IMR-90 (cell line): ENCODE measurements at regions not wholly inside any gene's neighbourhood (a gene's known extent, or its start where the extent isn't known, plus 50 kb on each side); places are given as distances from the start of the nearest gene placed in this dataset.

ENCODE experiments used
- ATAC-seq: fragments of 200-7000 bp; cut with Tn5 transposase; 2 replicates; pipeline ENCODE4 v1.9.1; 2020; ENCODE audit warnings: low read depth, mild to moderate bottlenecking, moderate library complexity
- BruUV-seq: library from RNA; stranded (reverse); fragments of 400-500 nt; replicated peaks from 2 replicates; lab custom pipeline; 2021; lab: Mats Ljungman, UMichigan
- CTCF ChIA-PET: fragments of 300-600 bp; formaldehyde crosslinking; extraction: SDS; loops from one replicate; lab custom pipeline; 2021; ENCODE audit warnings: antibody characterized with exemption; lab: Yijun Ruan, JAX
- POLR2A ChIA-PET: fragments of 300-600 bp; sonication (Branson Sonifier 250); formaldehyde crosslinking; loops from one replicate; lab custom pipeline; 2022; ENCODE audit warnings: antibody characterized with exemption; ENCODE audit not compliant: unreplicated experiment; lab: Charles Lee
- DNase-seq: peaks from one replicate; pipeline ENCODE4 v3.0.0; 2013
- H2AFZ ChIP-seq: replicated peaks from 2 replicates; pipeline ENCODE3; 2013; ENCODE audit warnings: low read length, mild to moderate bottlenecking; ENCODE audit not compliant: poor library complexity
- H2AK5ac ChIP-seq: 2 replicates; pipeline ENCODE4 v1.6.1; 2013; ENCODE audit warnings: low read depth, low read length, inconsistent platforms
- H2AK9ac ChIP-seq: replicated peaks from 2 replicates; pipeline ENCODE3; 2013; ENCODE audit warnings: mild to moderate bottlenecking, low read depth, low read length, moderate library complexity; ENCODE audit not compliant: poor library complexity
- H2BK120ac ChIP-seq: 2 replicates; pipeline ENCODE4 v1.6.1; 2013; ENCODE audit warnings: low read depth, low read length, inconsistent platforms
- H2BK15ac ChIP-seq: 3 replicates; pipeline ENCODE4 v1.6.1; 2013; ENCODE audit warnings: low read depth, low read length, inconsistent platforms
- H2BK20ac ChIP-seq: 2 replicates; pipeline ENCODE4 v1.6.1; 2013; ENCODE audit warnings: low read depth, mild to moderate bottlenecking, inconsistent platforms, low read length, moderate library complexity
- H2BK5ac ChIP-seq: 2 replicates; pipeline ENCODE4 v1.6.1; 2013; ENCODE audit warnings: mild to moderate bottlenecking, low read depth, low read length, inconsistent platforms; ENCODE audit not compliant: poor library complexity, severe bottlenecking
- H3K14ac ChIP-seq: replicated peaks from 2 replicates; pipeline ENCODE4 v1.6.1; 2013; ENCODE audit warnings: low read depth, low read length, inconsistent platforms
- H3K18ac ChIP-seq: 2 replicates; pipeline ENCODE4 v1.6.1; 2013; ENCODE audit warnings: low read depth, low read length, control low read depth
- H3K23ac ChIP-seq: 2 replicates; pipeline ENCODE4 v1.6.1; 2013; ENCODE audit warnings: low read depth, low read length, inconsistent platforms
- H3K27ac ChIP-seq: 2 replicates; pipeline ENCODE4 v1.5.1; 2013; ENCODE audit warnings: mild to moderate bottlenecking, control low read depth, low read length; ENCODE audit not compliant: insufficient read depth
- H3K27me3 ChIP-seq: 2 replicates; pipeline ENCODE4 v1.6.1; 2013; ENCODE audit warnings: low read length; ENCODE audit not compliant: control insufficient read depth, insufficient read depth
- H3K36me3 ChIP-seq: 2 replicates; pipeline ENCODE4 v1.6.1; 2013; ENCODE audit warnings: low read length, mixed read lengths; ENCODE audit not compliant: control insufficient read depth, insufficient read depth
- H3K4ac ChIP-seq: 2 replicates; pipeline ENCODE4 v1.6.1; 2013; ENCODE audit warnings: low read depth, low read length, inconsistent platforms
- H3K4me1 ChIP-seq: 2 replicates; pipeline ENCODE4 v1.6.1; 2013; ENCODE audit warnings: low read length, mixed read lengths; ENCODE audit not compliant: control insufficient read depth, insufficient read depth
- H3K4me2 ChIP-seq: 2 replicates; pipeline ENCODE4 v1.6.1; 2013; ENCODE audit warnings: low read depth, mild to moderate bottlenecking, control low read depth, low read length, moderate library complexity
- H3K4me3 ChIP-seq: 2 replicates; pipeline ENCODE4 v1.5.1; 2013; ENCODE audit warnings: low read depth, mild to moderate bottlenecking, control low read depth, low read length, moderate library complexity; ENCODE audit not compliant: insufficient read depth
- H3K56ac ChIP-seq: 2 replicates; pipeline ENCODE4 v1.6.1; 2013; ENCODE audit warnings: low read length, inconsistent platforms; ENCODE audit not compliant: insufficient read depth; ENCODE audit errors: extremely low read depth
- H3K79me1 ChIP-seq, 2 experiments: 2 replicates each; pipeline ENCODE4 v1.6.1; 2013; ENCODE audit warnings: low read length in 2 of 2, inconsistent platforms in 1 of 2, low read depth in 1 of 2
- H3K9ac ChIP-seq: 2 replicates; pipeline ENCODE4 v1.6.1; 2013; ENCODE audit warnings: low read depth, low read length, control low read depth
- H3K9me1 ChIP-seq: 2 replicates; pipeline ENCODE4 v1.6.1; 2013; ENCODE audit warnings: low read length, inconsistent platforms; ENCODE audit not compliant: insufficient read depth
- H3K9me3 ChIP-seq: 2 replicates; pipeline ENCODE4 v1.6.1; 2013; ENCODE audit warnings: low read length; ENCODE audit not compliant: control insufficient read depth, insufficient read depth
- H4K20me1 ChIP-seq: 2 replicates; pipeline ENCODE4 v1.6.1; 2013; ENCODE audit warnings: low read length, inconsistent platforms; ENCODE audit not compliant: insufficient read depth
- H4K5ac ChIP-seq: 2 replicates; pipeline ENCODE4 v1.6.1; 2013; ENCODE audit warnings: mild to moderate bottlenecking, low read depth, low read length, control low read depth
- H4K8ac ChIP-seq, 2 experiments: 2 replicates each; pipeline ENCODE4 v1.6.1; 2013; ENCODE audit warnings: low read depth in 2 of 2, low read length in 2 of 2, control low read depth in 1 of 2, inconsistent platforms in 1 of 2
- H4K91ac ChIP-seq: 2 replicates; pipeline ENCODE4 v1.6.1; 2013; ENCODE audit warnings: low read depth, low read length, inconsistent platforms; ENCODE audit not compliant: insufficient read depth
- CTCF ChIP-seq: conservative IDR thresholded peaks from 2 replicates; pipeline ENCODE4 v1.5.1; 2012; ENCODE audit warnings: mild to moderate bottlenecking, low read depth, low read length, improper control_type of control experiment
- MAFK ChIP-seq: IDR thresholded peaks from 2 replicates; pipeline ENCODE4 v1.6.1; 2012; ENCODE audit warnings: low read depth, low read length, improper control_type of control experiment
- WGBS, 2 experiments: methylation state at CpG; one replicate each; pipeline versions ENCODE4 v1.1.5 to v1.1.7; 2013; ENCODE audit warnings: missing lambda C conversion rate in 2 of 2; ENCODE audit not compliant: insufficient read length in 1 of 2; ENCODE audit errors: extremely low coverage in 2 of 2; 5-methylcytosine and 5-hydroxymethylcytosine counted together
- dilution Hi-C: fragments of 300-500 bp; cut with HindIII; formaldehyde crosslinking; loops from one replicate; pipeline ENCODE4 v1.14.3; 2018; ENCODE audit warnings: low sequenced_read_pairs; ENCODE audit not compliant: unreplicated experiment
- in situ Hi-C: fragments of 300-500 bp; cut with MboI; formaldehyde crosslinking; loops from 3 replicates; pipeline ENCODE4 v1.14.3; 2019; ENCODE audit warnings: low sequenced_read_pairs, inconsistent platforms, mixed read lengths
- intact Hi-C: fragments of 100-400 bp; cut with micrococcal nuclease; formaldehyde crosslinking; loops from 2 replicates; pipeline ENCODE4 v1.10.0; 2022

- dilution Hi-C loops (no loop called here), in situ Hi-C loops (no loop called here), intact Hi-C loops (no loop called here)
- Histone ChIP-seq H2BK20ac (0 out of 2 replicates have a peak overlapping the region, but pooled peaks have one; percentile 14), H2AK9ac (no peak overlapping the region), H2AK5ac (no peak overlapping the region), H3K9me1 (no peaks in the 10 kb centered on the region), H3K79me1 (no peaks in the 10 kb centered on the region), H2BK15ac (no peak overlapping the region), H3K14ac (no peak overlapping the region), H2AFZ (no peak overlapping the region), H3K23ac (no peak overlapping the region), H3K27ac (no peak overlapping the region), H4K20me1 (no peaks in the 10 kb centered on the region), H3K9me3 (no peaks in the 10 kb centered on the region), H3K4ac (no peak overlapping the region), H4K5ac (no peak overlapping the region), H3K4me3 (no peak overlapping the region), H4K8ac (no peak overlapping the region), H4K91ac (no peak overlapping the region), H2BK120ac (no peak overlapping the region), H3K4me2 (no peak overlapping the region), H3K18ac (no peak overlapping the region), H3K27me3 (no peaks in the 10 kb centered on the region), H2BK5ac (no peak overlapping the region), H3K9ac (no peak overlapping the region), H3K4me1 (peaks cover 18% of the 10 kb centered on the region), H3K56ac (no peak overlapping the region), H3K36me3 (no peaks in the 10 kb centered on the region)
- BruUV-seq: no TSS peak
- POLR2A ChIA-PET: no interaction called here
- ATAC-seq: no peak
- WGBS, 2 experiments: no CpG with 5 or more reads among the region's 4 CpGs
- no peak for DNase-seq
- CTCF ChIA-PET: no interaction called here
- TF ChIP-seq CTCF: no peak
- TF ChIP-seq MAFK: no peak
Measured at GRCh38 chr4:53775381-53775780, 184.1 kb upstream of the LNX1 start.
